CD4-positive, alpha-beta memory T cell (primary cell): ENCODE measurements at regions not wholly inside any gene's neighbourhood (a gene's known extent, or its start where the extent isn't known, plus 50 kb on each side); places are given as distances from the start of the nearest gene placed in this dataset.

Experiments
- CTCF ChIA-PET: fragments of 350-600 bp; sonication (Branson Sonifier 250); formaldehyde crosslinking; loops from one replicate; lab custom pipeline; 2021; ENCODE audit warnings: inconsistent platforms; ENCODE audit not compliant: partially characterized antibody; lab: Charles Lee
- POLR2A ChIA-PET: fragments of 350-600 bp; sonication (Branson Sonifier 250); formaldehyde crosslinking; loops from one replicate; lab custom pipeline; 2021; ENCODE audit not compliant: partially characterized antibody; lab: Charles Lee
- DNase-seq, 5 donors: peaks; one replicate each; pipeline versions ENCODE4 v3.0.0 to v3.0.0-alpha.2; 2020 to 2022; ENCODE audit warnings: mixed read lengths in 1 of 5
- H3K27ac ChIP-seq: one replicate; pipeline ENCODE4 v1.7.0; 2013; ENCODE audit warnings: low read depth, low read length
- H3K27me3 ChIP-seq: 2 replicates; pipeline ENCODE4 v1.7.0; 2013; ENCODE audit warnings: mild to moderate bottlenecking, low read length, moderate library complexity; ENCODE audit not compliant: insufficient read depth
- H3K36me3 ChIP-seq: 2 replicates; pipeline ENCODE4 v1.7.0; 2013; ENCODE audit warnings: mild to moderate bottlenecking, low read length, moderate library complexity; ENCODE audit not compliant: insufficient read depth
- H3K4me1 ChIP-seq: 2 replicates; pipeline ENCODE4 v1.7.0; 2013; ENCODE audit warnings: mild to moderate bottlenecking, low read length, moderate library complexity; ENCODE audit not compliant: insufficient read depth
- H3K4me3 ChIP-seq, 2 donors: one replicate each; pipeline ENCODE4 v1.7.0; 2013; ENCODE audit warnings: low read length in 2 of 2, mild to moderate bottlenecking in 1 of 2
- H3K9me3 ChIP-seq, 2 donors: one replicate each; pipeline ENCODE4 v1.7.0; 2013; ENCODE audit warnings: low read length in 2 of 2, control low read depth in 1 of 2; ENCODE audit not compliant: control insufficient read depth in 1 of 2
- H3K27ac Mint-ChIP-seq, 7 donors: one replicate each; pipeline ENCODE4 v1.8.0; 2020 to 2021; ENCODE audit warnings: mixed read lengths in 7 of 7, mild to moderate bottlenecking in 6 of 7, inconsistent platforms in 3 of 7, moderate library complexity in 3 of 7
- H3K27me3 Mint-ChIP-seq, 2 donors: one replicate each; pipeline ENCODE4 v1.8.0; 2020 to 2021; ENCODE audit warnings: mixed read lengths in 2 of 2
- H3K36me3 Mint-ChIP-seq, 2 donors: one replicate each; pipeline ENCODE4 v1.8.0; 2020 to 2021; ENCODE audit warnings: mixed read lengths in 2 of 2, inconsistent platforms in 1 of 2, mild to moderate bottlenecking in 1 of 2
- H3K4me1 Mint-ChIP-seq, 4 donors: one replicate each; pipeline ENCODE4 v1.8.0; 2020 to 2021; ENCODE audit warnings: mixed read lengths in 4 of 4, mild to moderate bottlenecking in 1 of 4
- H3K4me3 Mint-ChIP-seq, 8 donors: one replicate each; pipeline ENCODE4 v1.8.0; 2020 to 2021; ENCODE audit warnings: mixed read lengths in 8 of 8, mild to moderate bottlenecking in 7 of 8, moderate library complexity in 6 of 8, inconsistent platforms in 3 of 8
- H3K9me3 Mint-ChIP-seq, 8 donors: one replicate each; pipeline ENCODE4 v1.8.0; 2020 to 2021; ENCODE audit warnings: mixed read lengths in 8 of 8, mild to moderate bottlenecking in 5 of 8, inconsistent platforms in 3 of 8, moderate library complexity in 1 of 8
- intact Hi-C: fragments of 100-400 bp; cut with micrococcal nuclease; formaldehyde crosslinking; loops from one replicate; pipeline ENCODE4 v1.15.1; 2023

DNA sequence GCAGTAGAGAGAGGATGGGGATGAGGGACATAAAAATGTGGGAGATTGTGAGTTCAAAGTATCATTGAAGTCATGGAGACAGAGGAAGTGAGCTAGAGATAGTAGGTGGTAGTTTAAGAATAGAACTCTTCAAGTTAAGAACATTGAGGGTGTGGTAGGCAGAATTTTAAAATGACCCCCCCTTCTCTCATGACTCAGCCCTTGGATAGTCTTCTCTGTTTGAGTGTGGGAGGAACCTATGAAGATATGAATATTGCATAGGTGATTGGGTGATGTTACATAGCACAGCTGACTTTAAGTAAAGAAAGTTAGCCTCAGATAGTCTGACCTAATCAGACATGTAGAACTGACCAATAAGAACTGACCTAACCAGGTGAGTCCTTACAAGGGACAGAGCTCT, 418.6 kb downstream of the FOXO1 start:
- no peak overlapping the region for H3K4me3 Mint-ChIP-seq
- H3K27ac ChIP-seq, result no peak overlapping the region
- DNase-seq, result no peak
- intact Hi-C loops, result no loop called here
- no peak overlapping the region for H3K4me3 ChIP-seq
- POLR2A ChIA-PET, result no interaction called here
- CTCF ChIA-PET, result no interaction called here
- peaks cover 0 to 29% (median 7%) of the 10 kb centered on the region in 8 donors for H3K9me3 Mint-ChIP-seq
- H3K4me1 ChIP-seq, result peaks cover 4% of the 10 kb centered on the region
- H3K36me3 Mint-ChIP-seq, result peaks cover 0 to 7% of the 10 kb centered on the region in 2 donors
- H3K27me3 ChIP-seq, result no peaks in the 10 kb centered on the region
- H3K9me3 ChIP-seq, result peaks cover 0 to 4% of the 10 kb centered on the region in 2 donors
- no peaks in the 10 kb centered on the region for H3K27me3 Mint-ChIP-seq
- no peaks in the 10 kb centered on the region for H3K36me3 ChIP-seq
- H3K27ac Mint-ChIP-seq, result no peak overlapping the region
- peaks cover 4 to 11% (median 6%) of the 10 kb centered on the region in 4 donors for H3K4me1 Mint-ChIP-seq

DNA sequence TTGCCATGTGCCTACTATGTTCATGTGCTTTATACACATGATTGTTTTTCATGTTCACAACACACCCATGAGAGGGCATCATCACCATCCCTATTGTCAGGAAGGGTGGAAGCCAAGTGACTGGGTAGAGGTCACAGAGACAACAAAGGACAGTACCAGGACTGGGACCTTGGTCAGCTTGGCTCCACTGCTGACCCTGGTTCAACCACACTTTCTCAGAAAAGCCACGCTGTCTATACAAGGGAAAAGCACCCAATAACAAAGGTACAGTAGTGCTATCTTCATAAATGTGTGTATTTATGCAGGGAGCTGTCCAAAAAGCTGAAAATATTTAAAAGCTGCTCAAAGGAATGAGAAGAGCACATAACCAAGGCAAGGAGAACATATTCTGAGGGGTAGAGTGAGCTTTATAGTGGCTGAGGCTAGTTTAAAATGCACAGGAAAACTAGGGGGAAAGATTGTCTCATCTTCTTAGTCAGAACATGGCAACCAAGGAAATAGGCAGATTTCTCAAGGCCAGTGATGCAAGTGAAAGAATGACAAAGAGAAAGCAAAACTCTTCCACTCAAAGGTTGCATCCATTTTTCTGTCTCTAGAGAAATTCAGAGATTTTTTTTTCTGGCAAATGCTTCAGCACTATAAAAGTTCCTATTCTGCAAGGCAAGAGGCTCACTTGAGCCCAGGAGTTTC, 415.0 kb downstream of the FOXO1 start:
- Mint-ChIP-seq H3K4me3 (no peak overlapping the region), H3K9me3 (peaks cover 0 to 29% (median 7%) of the 10 kb centered on the region in 8 donors), H3K27ac (peak overlapping the region in 2 of 7 donors; percentile 4 to 52), H3K4me1 (peaks cover 4 to 11% (median 7%) of the 10 kb centered on the region in 4 donors), H3K27me3 (no peaks in the 10 kb centered on the region), H3K36me3 (peaks cover 0 to 11% of the 10 kb centered on the region in 2 donors)
- H3K27me3 ChIP-seq, result no peaks in the 10 kb centered on the region
- no peak for DNase-seq
- ChIA-PET POLR2A (no interaction called here), CTCF (interaction anchor here (0.6 to 1.0 kb wide), 3 partner anchors 9 to 431 kb away, joined by 3 read pairs; no protein-coding TSS in a partner anchor)
- H3K4me3 ChIP-seq, result no peak overlapping the region
- H3K27ac ChIP-seq, result no peak overlapping the region
- peaks cover 4% of the 10 kb centered on the region for H3K4me1 ChIP-seq
- intact Hi-C loops, result no loop called here
- H3K36me3 ChIP-seq, result no peaks in the 10 kb centered on the region
- H3K9me3 ChIP-seq, result peaks cover 0 to 4% of the 10 kb centered on the region in 2 donors

DNA sequence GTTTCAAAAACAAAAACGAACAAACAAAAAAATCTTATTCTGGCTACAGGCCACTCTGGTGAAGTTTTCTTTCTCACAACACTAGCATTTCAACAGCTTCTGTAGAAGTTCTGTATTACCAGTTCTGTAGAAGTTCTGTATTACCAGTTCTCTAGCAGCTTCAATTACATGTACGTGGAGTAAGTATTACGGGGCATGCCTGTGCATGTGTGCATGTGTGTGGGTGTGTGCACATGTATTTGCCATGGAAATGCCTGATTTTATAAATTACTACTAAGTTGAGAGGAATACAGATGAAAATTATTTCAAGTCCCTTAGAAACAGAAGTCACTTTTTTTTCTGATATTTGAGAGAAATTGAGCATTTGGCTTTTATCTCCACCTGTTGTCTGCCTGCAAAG, 414.2 kb downstream of the FOXO1 start:
- no peaks in the 10 kb centered on the region for H3K36me3 ChIP-seq
- CTCF ChIA-PET, result interaction anchor here (1.0 to 1.1 kb wide), 2 partner anchors 9 to 117 kb away, joined by 3 read pairs; no protein-coding TSS in a partner anchor
- Mint-ChIP-seq H3K36me3 (peaks cover 0 to 11% of the 10 kb centered on the region in 2 donors), H3K4me3 (no peak overlapping the region), H3K9me3 (peaks cover 0 to 29% (median 7%) of the 10 kb centered on the region in 8 donors), H3K4me1 (peaks cover 4 to 11% (median 7%) of the 10 kb centered on the region in 4 donors), H3K27ac (no peak overlapping the region), H3K27me3 (no peaks in the 10 kb centered on the region)
- POLR2A ChIA-PET, result no interaction called here
- no peaks in the 10 kb centered on the region for H3K27me3 ChIP-seq
- peaks cover 4% of the 10 kb centered on the region for H3K4me1 ChIP-seq
- intact Hi-C loops, result no loop called here
- H3K27ac ChIP-seq, result no peak overlapping the region
- H3K9me3 ChIP-seq, result peaks cover 0 to 4% of the 10 kb centered on the region in 2 donors
- no peak overlapping the region for H3K4me3 ChIP-seq
- no peak for DNase-seq

DNA sequence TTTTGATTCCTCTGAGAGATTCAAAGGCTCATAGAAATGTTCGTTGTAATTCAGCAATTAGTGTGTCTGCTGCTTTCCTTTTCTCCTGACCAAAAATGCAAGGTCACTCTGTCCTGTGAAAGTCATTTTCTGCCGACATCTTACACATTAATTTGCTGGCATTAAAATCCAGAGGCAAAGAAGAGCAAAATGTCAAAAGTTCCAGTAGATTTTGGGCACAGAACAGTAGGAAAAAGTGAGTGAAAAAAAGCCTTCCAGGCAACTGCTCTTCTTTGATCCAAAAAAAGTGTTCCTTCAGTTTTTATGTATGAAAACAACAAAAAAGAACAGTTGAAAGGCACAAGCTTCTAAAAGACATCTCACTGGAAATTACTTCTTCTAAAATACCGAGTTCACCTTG, 413.8 kb downstream of the FOXO1 start:
- POLR2A ChIA-PET, result no interaction called here
- intact Hi-C loops, result no loop called here

DNA sequence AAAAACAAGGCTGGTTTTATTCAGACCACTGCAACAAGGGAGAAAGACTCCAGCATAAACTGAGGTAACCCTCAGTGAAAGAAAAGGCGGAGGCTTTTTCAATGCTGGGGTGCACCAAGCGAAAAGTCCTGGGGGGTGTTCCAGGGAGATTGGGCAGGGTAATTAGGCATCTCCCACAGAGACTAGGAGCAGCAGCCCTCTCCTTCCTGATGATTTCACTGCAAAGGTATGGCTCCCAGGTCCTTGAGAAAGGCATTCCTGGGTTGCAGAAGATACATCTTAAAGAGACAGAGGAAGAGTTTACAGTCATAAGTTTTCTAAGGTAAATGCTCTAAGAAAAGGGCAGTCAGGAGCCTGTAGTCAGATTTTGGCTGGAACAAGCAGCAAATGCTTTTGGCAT, 412.0 kb downstream of the FOXO1 start:
- no peak for DNase-seq
- ChIA-PET CTCF (interaction anchor here (0.8 kb wide), 1 partner anchor 308 kb away, joined by 5 read pairs; no protein-coding TSS in a partner anchor), POLR2A (no interaction called here)
- Mint-ChIP-seq H3K36me3 (peaks cover 0 to 4% of the 10 kb centered on the region in 2 donors), H3K27ac (no peak overlapping the region), H3K4me1 (peaks cover 4 to 11% (median 7%) of the 10 kb centered on the region in 4 donors), H3K4me3 (no peak overlapping the region), H3K9me3 (peaks cover 0 to 11% (median 0%) of the 10 kb centered on the region in 8 donors), H3K27me3 (no peaks in the 10 kb centered on the region)
- Histone ChIP-seq H3K9me3 (peaks cover 0 to 4% of the 10 kb centered on the region in 2 donors), H3K4me1 (peaks cover 4% of the 10 kb centered on the region), H3K4me3 (no peak overlapping the region), H3K27ac (no peak overlapping the region), H3K27me3 (no peaks in the 10 kb centered on the region), H3K36me3 (no peaks in the 10 kb centered on the region)
- intact Hi-C loops, result no loop called here

More for the DNA sequence above, 413.8 kb downstream of the FOXO1 start:
- H3K4me1 Mint-ChIP-seq, result peaks cover 4 to 11% (median 7%) of the 10 kb centered on the region in 4 donors
- no peak for DNase-seq
- H3K27ac Mint-ChIP-seq, result no peak overlapping the region
- no peak overlapping the region for H3K4me3 Mint-ChIP-seq
- Histone ChIP-seq H3K27ac (no peak overlapping the region), H3K4me3 (no peak overlapping the region), H3K9me3 (peaks cover 0 to 4% of the 10 kb centered on the region in 2 donors), H3K4me1 (peaks cover 4% of the 10 kb centered on the region), H3K27me3 (no peaks in the 10 kb centered on the region), H3K36me3 (no peaks in the 10 kb centered on the region)
- peaks cover 0 to 27% (median 7%) of the 10 kb centered on the region in 8 donors for H3K9me3 Mint-ChIP-seq
- no peaks in the 10 kb centered on the region for H3K27me3 Mint-ChIP-seq
- CTCF ChIA-PET, result interaction anchor here (1.1 kb wide), 1 partner anchor 117 kb away, joined by 3 read pairs; no protein-coding TSS in a partner anchor
- H3K36me3 Mint-ChIP-seq, result peaks cover 0 to 11% of the 10 kb centered on the region in 2 donors

DNA sequence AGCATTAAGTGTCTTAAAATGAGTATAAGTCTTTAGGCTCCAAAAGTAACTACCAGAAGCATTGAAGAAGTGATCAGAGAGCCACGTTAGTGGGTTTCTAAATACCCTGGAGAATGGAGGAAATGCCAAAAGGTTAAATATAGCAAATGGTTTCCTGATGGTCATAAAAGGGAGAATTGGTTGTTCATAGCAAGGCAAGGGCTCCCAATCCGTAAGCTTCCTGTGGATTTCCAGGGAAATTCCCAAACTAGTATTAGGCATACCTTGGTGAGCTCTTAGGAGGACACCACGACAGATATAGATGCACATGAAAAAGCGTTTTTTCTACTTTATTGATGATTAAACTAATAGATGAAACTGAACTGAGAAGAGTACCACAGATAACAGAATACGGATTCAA, 410.9 kb downstream of the FOXO1 start:
- no peaks in the 10 kb centered on the region for H3K27me3 ChIP-seq
- Mint-ChIP-seq H3K9me3 (no peaks in the 10 kb centered on the region), H3K27me3 (no peaks in the 10 kb centered on the region), H3K36me3 (peaks cover 0 to 4% of the 10 kb centered on the region in 2 donors), H3K4me3 (no peak overlapping the region), H3K4me1 (peaks cover 4 to 11% (median 7%) of the 10 kb centered on the region in 4 donors), H3K27ac (no peak overlapping the region)
- H3K4me1 ChIP-seq, result peaks cover 4% of the 10 kb centered on the region
- ChIA-PET CTCF (no interaction called here), POLR2A (no interaction called here)
- no peaks in the 10 kb centered on the region for H3K9me3 ChIP-seq
- DNase-seq, result no peak
- intact Hi-C loops, result no loop called here
- H3K4me3 ChIP-seq, result no peak overlapping the region
- no peaks in the 10 kb centered on the region for H3K36me3 ChIP-seq
- H3K27ac ChIP-seq, result no peak overlapping the region

DNA sequence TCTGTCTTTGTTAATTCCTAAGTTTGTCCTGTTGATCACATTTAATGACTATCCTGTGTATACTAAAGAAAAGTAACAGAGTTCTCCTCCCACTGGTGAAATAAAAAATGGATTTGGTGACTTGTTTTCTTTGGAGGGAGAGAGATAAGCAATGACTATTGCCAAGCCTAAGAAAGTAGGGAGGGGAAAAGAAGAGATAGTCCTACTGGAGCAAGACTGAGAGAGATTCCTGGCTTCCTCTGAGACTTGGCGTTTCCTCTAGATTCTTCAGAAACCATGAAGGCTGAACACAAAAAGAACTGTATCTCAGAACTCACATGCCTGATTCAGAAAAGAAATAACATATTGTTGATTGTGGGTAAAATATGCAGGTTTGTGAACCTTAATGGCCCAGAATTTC, 406.5 kb downstream of the FOXO1 start:
- Histone ChIP-seq H3K27me3 (no peaks in the 10 kb centered on the region), H3K36me3 (no peaks in the 10 kb centered on the region), H3K4me3 (no peak overlapping the region), H3K9me3 (no peaks in the 10 kb centered on the region), H3K4me1 (no peaks in the 10 kb centered on the region), H3K27ac (no peak overlapping the region)
- CTCF ChIA-PET, result no interaction called here
- Mint-ChIP-seq H3K4me3 (no peak overlapping the region), H3K27me3 (no peaks in the 10 kb centered on the region), H3K36me3 (no peaks in the 10 kb centered on the region), H3K9me3 (no peaks in the 10 kb centered on the region), H3K4me1 (peaks cover 0 to 2% (median 0%) of the 10 kb centered on the region in 4 donors), H3K27ac (no peak overlapping the region)
- intact Hi-C loops, result no loop called here
- DNase-seq, result no peak
- POLR2A ChIA-PET, result no interaction called here
